SU-DHL-6 (cell line): ENCODE measurements at regions not wholly inside any gene's neighbourhood (a gene's known extent, or its start where the extent isn't known, plus 50 kb on each side); places are given as distances from the start of the nearest gene placed in this dataset.
"Not testable (repeated sequence)": the region's sequence is repeated elsewhere in the genome, so short reads cannot be mapped to it uniquely, and the experiment has no call there.

Experiments
- H2AFZ ChIP-seq: fragments of 200-600 bp; sonication (generic); 2 replicates; pipeline ENCODE4 v1.6.1; 2014; ENCODE audit warnings: low read depth, mild to moderate bottlenecking, moderate library complexity, mixed read lengths, antibody characterized with exemption, low read length; ENCODE audit not compliant: severe bottlenecking
- H3F3A ChIP-seq: fragments of 200-600 bp; shearing (Covaris generic); 2 replicates; pipeline ENCODE4 v1.6.0; 2016; ENCODE audit warnings: antibody characterized with exemption, mild to moderate bottlenecking; ENCODE audit not compliant: insufficient read depth
- H3K27ac ChIP-seq: fragments of 200-600 bp; sonication (generic); 2 replicates; pipeline ENCODE4 v1.5.1; 2016; ENCODE audit warnings: low read depth, mild to moderate bottlenecking, low read length, moderate library complexity, mixed read lengths
- H3K27me3 ChIP-seq: fragments of 200-600 bp; sonication (generic), shearing (Covaris generic); 2 replicates; pipeline ENCODE4 v1.6.0; 2014; ENCODE audit warnings: mild to moderate bottlenecking, low read length
- H3K36me3 ChIP-seq: fragments of 200-600 bp; sonication (generic); 2 replicates; pipeline ENCODE4 v1.6.1; 2014; ENCODE audit warnings: mild to moderate bottlenecking, low read length, mixed read lengths
- H3K4me2 ChIP-seq: fragments of 300-600, 200-600 bp; shearing (Covaris generic), sonication (generic); 2 replicates; pipeline ENCODE4 v1.6.0; 2014; ENCODE audit warnings: low read length, low read depth, mild to moderate bottlenecking; ENCODE audit not compliant: poor library complexity, severe bottlenecking
- H3K4me3 ChIP-seq: fragments of 200-600 bp; sonication (generic); 2 replicates; pipeline ENCODE4 v1.5.1; 2014; ENCODE audit warnings: antibody characterized with exemption, low read length, mild to moderate bottlenecking, mixed read lengths; ENCODE audit not compliant: insufficient read depth, poor library complexity, severe bottlenecking
- H3K79me2 ChIP-seq: fragments of 200-600 bp; sonication (generic); 2 replicates; pipeline ENCODE4 v1.6.1; 2014; ENCODE audit warnings: mild to moderate bottlenecking, low read length, moderate library complexity; ENCODE audit not compliant: insufficient read depth
- H3K9ac ChIP-seq: fragments of 200-600 bp; sonication (generic); 2 replicates; pipeline ENCODE4 v1.7.0; 2014; ENCODE audit warnings: mild to moderate bottlenecking, low read length
- H3K9me2 ChIP-seq: fragments of 200-600 bp; sonication (generic); replicated peaks from 2 replicates; pipeline ENCODE4 v1.6.1; 2014; ENCODE audit warnings: low read length; ENCODE audit not compliant: insufficient read depth
- H3K9me3 ChIP-seq: fragments of 200-600 bp; sonication (generic); 2 replicates; pipeline ENCODE4 v1.6.1; 2014; ENCODE audit warnings: low read length, mixed read lengths; ENCODE audit not compliant: insufficient read depth
- H4K20me1 ChIP-seq: fragments of 200-600 bp; sonication (generic); 2 replicates; pipeline ENCODE4 v1.6.1; 2014; ENCODE audit warnings: low read depth, mild to moderate bottlenecking, antibody characterized with exemption, low read length, moderate library complexity, mixed read lengths
- EZH2phosphoT487 ChIP-seq: fragments of 200-600 bp; sonication (generic), shearing (Covaris generic); conservative IDR thresholded peaks from 2 replicates; pipeline ENCODE4 v1.6.1; 2018; ENCODE audit warnings: mild to moderate bottlenecking, antibody characterized with exemption, low read length, moderate library complexity, mixed read lengths
- TF ChIP-seq, protein P1 (sequence below): fragments of 200-600 bp; sonication (generic); IDR thresholded peaks from one replicate; pipeline ENCODE4 v1.5.1; 2017; ENCODE audit warnings: antibody characterized with exemption, mild to moderate bottlenecking, low read length, moderate library complexity; ENCODE audit not compliant: insufficient read depth, poor library complexity, severe bottlenecking

DNA sequence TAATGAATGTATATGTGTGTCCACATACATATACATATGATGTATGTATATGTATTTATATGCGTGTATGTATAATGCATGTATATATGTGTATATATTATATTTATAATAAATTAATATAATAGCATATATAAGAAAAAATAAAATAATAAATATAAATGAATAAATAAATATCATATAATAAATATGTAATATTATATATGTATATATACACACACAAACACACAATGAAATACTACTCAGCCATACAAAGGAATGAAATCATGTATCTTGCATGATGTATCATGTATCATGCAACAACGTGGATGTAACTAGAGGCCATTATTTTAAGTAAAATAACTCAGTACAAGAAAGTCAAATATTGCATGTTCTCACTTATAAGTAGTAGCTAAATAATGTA is 788.7 kb upstream of the CHORDC1 start:
- Histone ChIP-seq H3K4me3 (no peak overlapping the region), H3K27ac (no peak overlapping the region), H2AFZ (no peak overlapping the region), H3K9me2 (no peaks in the 10 kb centered on the region), H3K4me2 (no peak overlapping the region), H3K9ac (no peak overlapping the region), H3K79me2 (no peaks in the 10 kb centered on the region), H3K36me3 (no peaks in the 10 kb centered on the region), H3K27me3 (no peaks in the 10 kb centered on the region), H4K20me1 (no peaks in the 10 kb centered on the region), H3F3A (no peaks in the 10 kb centered on the region), H3K9me3 (no peaks in the 10 kb centered on the region)
- TF ChIP-seq EZH2phosphoT487, result no peak
- TF ChIP-seq, protein P1, sequence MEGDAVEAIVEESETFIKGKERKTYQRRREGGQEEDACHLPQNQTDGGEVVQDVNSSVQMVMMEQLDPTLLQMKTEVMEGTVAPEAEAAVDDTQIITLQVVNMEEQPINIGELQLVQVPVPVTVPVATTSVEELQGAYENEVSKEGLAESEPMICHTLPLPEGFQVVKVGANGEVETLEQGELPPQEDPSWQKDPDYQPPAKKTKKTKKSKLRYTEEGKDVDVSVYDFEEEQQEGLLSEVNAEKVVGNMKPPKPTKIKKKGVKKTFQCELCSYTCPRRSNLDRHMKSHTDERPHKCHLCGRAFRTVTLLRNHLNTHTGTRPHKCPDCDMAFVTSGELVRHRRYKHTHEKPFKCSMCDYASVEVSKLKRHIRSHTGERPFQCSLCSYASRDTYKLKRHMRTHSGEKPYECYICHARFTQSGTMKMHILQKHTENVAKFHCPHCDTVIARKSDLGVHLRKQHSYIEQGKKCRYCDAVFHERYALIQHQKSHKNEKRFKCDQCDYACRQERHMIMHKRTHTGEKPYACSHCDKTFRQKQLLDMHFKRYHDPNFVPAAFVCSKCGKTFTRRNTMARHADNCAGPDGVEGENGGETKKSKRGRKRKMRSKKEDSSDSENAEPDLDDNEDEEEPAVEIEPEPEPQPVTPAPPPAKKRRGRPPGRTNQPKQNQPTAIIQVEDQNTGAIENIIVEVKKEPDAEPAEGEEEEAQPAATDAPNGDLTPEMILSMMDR, result no peak

DNA sequence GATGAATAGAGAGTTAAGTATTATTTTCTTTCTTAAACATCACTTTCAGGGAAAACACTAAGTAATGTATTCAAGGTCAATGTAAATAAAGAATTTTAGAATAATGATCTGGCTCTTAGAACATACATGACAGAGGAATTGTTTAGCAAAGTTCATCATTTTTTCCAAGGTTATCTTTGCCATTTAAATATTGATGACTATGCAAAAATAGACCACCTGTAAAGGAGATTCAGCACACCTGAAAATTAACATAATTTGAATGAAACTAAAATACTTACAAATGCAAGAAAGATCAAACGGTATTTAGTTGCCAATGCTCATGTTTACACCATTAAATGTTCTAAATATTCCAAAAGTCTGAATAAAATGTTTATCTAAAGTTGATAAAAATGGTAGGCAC is 782.6 kb upstream of the CHORDC1 start:
- H3K4me2 ChIP-seq, result no peak overlapping the region
- H3F3A ChIP-seq, result no peaks in the 10 kb centered on the region
- no peaks in the 10 kb centered on the region for H3K9me2 ChIP-seq
- no peaks in the 10 kb centered on the region for H4K20me1 ChIP-seq
- H3K4me3 ChIP-seq, result no peak overlapping the region
- no peaks in the 10 kb centered on the region for H3K79me2 ChIP-seq
- no peaks in the 10 kb centered on the region for H3K9me3 ChIP-seq
- H2AFZ ChIP-seq, result no peak overlapping the region
- no peaks in the 10 kb centered on the region for H3K27me3 ChIP-seq
- H3K9ac ChIP-seq, result no peak overlapping the region
- TF ChIP-seq, protein P1, result no peak
- TF ChIP-seq EZH2phosphoT487, result no peak
- no peaks in the 10 kb centered on the region for H3K36me3 ChIP-seq
- H3K27ac ChIP-seq, result no peak overlapping the region

DNA sequence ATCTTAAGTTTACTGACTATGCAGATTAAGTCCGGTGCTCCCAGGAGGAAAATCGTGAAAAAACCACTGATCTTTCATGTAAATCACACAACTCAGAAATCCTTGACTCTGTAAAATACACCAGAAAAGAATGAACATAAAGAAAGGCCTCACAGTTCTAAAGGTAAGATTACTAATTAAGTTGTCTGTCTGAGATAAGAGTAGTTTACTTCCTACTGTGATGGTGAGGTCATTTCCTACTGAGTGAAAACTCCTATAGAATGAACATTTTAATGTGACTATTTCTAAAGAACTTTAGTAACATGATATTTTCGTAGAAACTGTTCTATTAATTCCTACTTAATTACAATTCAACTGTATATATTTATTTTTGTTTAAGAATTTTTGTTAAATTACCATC is 774.4 kb upstream of the CHORDC1 start:
- Histone ChIP-seq H3K79me2 (no peaks in the 10 kb centered on the region), H2AFZ (no peak overlapping the region), H3K4me2 (no peak overlapping the region), H4K20me1 (no peaks in the 10 kb centered on the region), H3K27me3 (no peaks in the 10 kb centered on the region), H3K36me3 (no peaks in the 10 kb centered on the region), H3K9me3 (no peaks in the 10 kb centered on the region), H3K9ac (no peak overlapping the region), H3K27ac (no peak overlapping the region), H3K9me2 (no peaks in the 10 kb centered on the region; the same call in 1 of the 2 replicates), H3F3A (no peaks in the 10 kb centered on the region), H3K4me3 (no peak overlapping the region)
- TF ChIP-seq, protein P1, result no peak
- TF ChIP-seq EZH2phosphoT487, result no peak

DNA sequence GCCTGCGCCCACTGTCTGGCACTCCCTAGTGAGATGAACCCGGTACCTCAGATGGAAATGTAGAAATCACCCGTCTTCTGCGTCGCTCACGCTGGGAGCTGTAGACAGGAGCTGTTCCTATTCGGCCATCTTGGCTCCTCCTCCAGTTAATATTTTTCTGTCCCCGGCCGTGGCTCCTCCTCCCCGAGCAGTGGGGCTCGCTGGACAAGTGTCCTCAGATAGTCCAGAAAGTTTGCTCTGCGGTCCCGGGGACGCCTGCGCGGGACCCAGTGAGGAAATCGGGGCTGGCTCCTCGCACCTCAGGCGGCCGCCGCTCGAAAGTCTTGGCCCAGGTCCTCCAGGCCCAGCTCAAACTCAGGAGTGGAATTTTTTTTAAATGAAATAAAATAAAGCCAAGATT is 749.3 kb upstream of the CHORDC1 start:
- not testable (repeated sequence) for H4K20me1 ChIP-seq, H3K4me2 ChIP-seq, H3F3A ChIP-seq, H3K9ac ChIP-seq, H3K27me3 ChIP-seq, H3K79me2 ChIP-seq, H3K4me3 ChIP-seq, H3K36me3 ChIP-seq, H2AFZ ChIP-seq, H3K27ac ChIP-seq, H3K9me2 ChIP-seq, H3K9me3 ChIP-seq
